Inflammatory macrophage treated with lipopolysaccharide for 1 hour (primary cell): ENCODE measurements at regions not wholly inside any gene's neighbourhood (a gene's known extent, or its start where the extent isn't known, plus 50 kb on each side); places are given as distances from the start of the nearest gene placed in this dataset.
"Not testable (repeated sequence)": the region's sequence is repeated elsewhere in the genome, so short reads cannot be mapped to it uniquely, and the experiment has no call there.

Experiments
- DNase-seq, 2 donors: peaks; one replicate each; pipeline ENCODE4 v3.0.0-alpha.2; 2020 to 2022

DNA sequence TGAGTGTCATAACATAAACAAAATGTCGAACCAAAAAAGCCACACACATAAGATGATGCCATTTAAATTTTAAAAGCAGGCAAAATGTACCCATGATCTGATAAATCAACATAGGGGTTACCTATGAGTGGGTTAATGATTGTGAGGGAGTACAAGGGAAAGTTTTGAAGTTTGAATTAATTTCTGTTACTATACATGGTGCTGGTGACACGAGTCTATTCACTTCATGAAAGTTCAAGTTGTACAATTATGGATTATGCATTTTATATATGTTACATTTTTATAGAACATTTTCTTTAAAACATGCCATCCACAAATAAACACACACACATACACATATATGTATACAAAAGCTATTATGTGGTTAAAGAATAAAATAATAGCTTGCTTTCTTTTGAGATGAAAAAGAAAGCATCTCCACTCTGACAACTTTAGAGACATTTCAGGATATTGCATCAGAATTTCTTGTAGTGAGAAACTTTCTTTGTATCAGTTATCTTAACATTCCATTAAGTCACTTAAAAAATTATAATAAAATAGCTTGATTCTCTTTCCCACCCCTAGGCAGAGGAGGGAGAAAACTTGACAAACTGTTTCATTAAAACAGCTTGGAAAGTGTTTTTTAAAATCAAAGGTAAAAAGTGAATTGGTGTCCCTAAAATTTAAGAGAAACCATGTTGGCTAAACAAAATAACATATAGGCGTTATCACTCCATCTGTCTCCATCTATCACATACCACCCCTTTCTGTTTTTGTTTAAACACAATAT lies 891.8 kb upstream of the NDST4 start:
- no peak for DNase-seq

DNA sequence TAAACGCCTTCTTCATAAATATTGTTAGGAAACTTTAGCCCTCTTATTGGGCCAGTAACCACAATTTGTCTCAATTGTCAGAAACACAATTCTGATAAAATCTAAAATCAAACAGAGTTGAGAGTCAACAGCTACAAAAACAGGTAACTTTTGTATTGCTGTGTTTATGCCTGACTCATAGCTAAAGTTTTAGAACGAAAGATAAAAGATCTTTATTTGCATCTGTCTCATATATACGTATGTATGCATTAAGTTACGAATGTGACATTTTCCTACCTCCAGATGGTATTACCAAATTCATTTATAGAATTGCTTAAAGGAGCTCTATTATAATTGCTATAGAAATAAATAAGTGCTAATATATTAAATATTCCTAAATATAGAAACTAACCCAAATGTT lies 887.9 kb upstream of the NDST4 start:
- no peak for DNase-seq

DNA sequence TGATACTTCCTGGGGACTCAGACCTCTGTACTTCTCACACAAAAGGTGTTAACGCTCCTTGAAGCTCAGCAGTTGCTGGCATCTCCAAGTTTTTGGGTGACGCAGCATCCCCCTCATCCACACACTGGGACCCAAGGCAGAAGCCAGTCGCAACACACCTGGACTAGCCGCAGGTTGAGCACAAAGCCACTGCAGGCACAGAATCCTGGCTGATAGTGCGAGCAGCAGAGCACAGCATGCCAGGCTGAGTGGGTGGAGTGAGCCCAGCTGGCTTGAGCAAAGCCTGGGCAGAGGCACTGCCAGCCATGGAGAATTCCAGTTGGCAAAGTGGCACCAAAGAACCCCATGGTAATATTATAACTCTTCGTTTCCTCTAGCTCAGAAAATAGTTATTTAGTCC lies 873.2 kb upstream of the NDST4 start:
- no peak for DNase-seq

DNA sequence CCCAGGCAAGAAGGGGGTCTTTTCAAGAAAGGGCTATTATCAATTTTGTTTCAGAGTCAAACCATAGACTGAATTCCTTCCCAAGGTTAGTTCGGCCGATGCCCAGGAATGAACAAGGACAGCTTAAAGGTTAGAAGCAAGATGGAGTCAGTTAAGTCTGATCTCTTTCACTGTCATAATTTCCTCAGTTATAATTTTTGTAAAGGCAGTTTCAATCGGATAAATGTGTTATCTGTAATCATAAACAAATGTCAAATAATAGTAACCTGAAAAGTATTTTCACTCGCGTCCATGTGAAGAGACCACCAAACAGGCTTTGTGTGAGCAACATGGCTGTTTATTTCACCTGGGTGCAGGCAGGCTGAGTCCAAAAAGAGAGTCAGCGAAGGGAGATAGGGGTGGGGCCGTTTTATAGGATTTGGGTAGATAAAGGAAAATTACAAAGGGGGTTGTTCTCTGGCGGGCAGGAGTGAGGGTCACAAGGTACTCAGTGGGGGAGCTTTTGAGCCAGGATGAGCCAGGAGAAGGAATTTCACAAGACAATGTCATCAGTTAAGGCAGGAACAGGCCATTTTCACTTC lies 862.1 kb upstream of the NDST4 start:
- not testable (repeated sequence) for DNase-seq

DNA sequence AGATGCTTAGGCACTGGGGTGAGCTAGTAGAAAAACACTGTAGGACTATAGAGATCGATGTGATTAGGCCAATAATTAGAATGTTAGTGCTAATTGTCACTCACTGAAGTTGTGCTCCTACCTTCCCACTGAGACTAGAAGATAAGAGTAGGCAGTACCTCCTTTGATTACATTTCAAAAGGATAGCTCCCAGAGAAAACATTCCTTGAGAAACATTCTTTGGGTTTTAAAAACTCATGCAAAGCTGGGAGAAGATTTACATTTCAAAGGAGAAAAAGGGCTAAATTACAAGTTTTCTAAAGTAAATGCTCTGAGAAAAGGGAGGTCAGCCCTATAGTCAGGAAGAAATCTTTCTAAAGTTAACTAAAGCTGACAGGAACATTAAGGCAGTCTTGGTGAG lies 860.3 kb upstream of the NDST4 start:
- DNase-seq = no peak

DNA sequence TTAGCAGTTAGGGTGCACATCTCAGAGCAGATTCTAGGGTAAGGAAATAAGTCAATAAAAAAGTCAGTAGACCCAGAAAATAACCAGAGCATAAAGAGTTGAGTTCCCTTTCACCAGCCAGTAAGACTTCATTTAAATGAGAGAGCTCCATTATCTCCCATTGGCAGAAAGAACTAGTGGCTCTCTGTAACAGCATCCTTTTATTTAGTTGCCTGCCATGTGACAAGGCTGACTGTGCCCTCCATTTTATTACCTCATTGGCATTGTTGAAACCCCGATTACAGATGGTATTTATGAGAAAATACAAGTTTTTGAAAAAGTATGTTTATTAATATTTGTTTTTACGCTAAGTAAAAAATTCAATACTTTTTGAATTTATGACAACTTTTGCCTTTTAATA lies 859.5 kb upstream of the NDST4 start:
- no peak for DNase-seq

DNA sequence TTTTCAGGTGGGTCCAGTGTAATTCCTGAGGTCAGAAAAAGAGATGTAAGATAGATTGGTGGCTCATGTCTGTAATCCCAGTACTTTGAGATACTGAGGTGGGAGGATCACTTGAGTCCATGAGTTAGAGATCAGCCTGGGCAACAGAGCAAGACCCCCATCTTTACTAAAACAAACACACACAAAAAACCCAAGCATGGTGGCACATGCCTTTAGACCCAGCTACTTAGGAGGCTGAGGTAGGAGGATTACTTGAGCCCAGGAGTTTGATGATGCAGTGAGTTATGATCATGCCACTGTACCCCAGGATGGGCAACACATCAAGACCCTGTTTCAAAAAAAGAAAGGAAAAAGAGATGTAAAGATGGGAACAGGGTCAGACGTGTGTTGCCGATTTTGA lies 857.4 kb upstream of the NDST4 start:
- no peak for DNase-seq

DNA sequence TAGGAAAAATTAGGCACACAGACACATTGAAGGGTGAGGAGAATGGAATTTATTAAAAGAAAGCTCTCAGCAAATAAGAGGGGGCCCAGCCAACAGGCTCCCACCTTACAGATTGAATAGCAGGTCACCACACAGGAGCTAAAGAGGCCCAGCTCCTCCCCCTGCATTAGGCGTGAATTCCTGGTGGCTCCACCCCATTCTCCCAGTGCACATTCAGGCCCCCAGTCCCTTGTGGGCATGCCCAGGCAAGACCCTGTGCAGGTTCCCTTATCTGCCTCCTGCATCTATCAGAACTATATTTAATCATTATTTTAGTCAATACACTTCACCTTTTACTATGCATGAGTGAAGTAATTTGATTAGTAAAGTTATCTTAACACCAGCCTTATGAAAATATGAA lies 856.3 kb upstream of the NDST4 start:
- DNase-seq = no peak

DNA sequence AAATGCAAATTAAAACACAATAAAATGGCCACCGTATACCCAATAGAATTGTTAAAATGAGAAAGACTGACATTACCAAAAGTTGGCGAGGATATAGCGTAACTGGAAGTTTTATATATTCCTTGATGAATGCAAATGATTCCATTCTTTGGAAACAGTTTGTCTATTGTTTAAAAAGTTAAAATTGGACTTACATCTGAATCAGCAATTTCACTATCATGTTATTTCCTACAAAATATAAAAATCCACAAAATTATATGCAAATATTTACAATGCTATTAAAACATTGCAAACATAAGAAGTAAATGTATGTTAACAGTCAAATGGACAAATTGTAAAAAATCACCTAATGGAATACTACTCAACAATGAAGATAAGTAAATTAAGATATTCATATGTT lies 852.2 kb upstream of the NDST4 start:
- DNase-seq = no peak

DNA sequence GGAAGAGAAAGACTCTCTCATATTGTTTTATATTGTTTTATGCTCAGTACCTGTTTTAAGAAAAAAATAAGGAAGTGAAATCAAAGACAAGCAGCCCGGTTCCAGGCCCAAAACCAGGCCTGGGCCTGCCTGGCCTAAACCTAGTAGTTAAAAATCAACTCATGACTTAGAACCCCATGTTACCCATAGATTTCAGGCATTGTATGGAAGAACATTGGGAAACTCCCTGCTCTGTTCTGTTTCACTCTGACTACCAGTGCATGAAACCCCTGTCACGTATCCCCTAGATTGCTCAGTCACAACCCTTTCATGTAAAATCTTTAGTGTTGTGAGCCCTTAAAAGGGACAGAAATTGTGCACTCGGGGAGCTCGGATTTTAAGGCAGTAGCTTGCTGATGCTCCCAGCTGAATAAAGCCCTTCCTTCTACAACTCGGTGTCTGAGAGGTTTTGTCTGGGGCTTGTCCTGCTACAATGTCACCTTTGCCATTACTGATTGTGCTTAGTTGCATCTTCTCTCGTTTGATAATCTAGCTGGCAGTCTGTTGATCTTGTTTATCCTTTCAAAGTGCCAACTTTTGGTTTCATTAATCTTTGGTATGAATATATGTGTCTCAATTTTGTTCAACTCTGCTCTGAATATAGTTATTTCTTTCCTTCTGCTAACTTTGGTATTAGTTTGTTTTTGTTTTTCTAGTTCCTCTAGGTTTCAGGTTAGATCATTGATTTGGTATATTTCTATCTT lies 842.8 kb upstream of the NDST4 start:
- DNase-seq = not testable (repeated sequence)

DNA sequence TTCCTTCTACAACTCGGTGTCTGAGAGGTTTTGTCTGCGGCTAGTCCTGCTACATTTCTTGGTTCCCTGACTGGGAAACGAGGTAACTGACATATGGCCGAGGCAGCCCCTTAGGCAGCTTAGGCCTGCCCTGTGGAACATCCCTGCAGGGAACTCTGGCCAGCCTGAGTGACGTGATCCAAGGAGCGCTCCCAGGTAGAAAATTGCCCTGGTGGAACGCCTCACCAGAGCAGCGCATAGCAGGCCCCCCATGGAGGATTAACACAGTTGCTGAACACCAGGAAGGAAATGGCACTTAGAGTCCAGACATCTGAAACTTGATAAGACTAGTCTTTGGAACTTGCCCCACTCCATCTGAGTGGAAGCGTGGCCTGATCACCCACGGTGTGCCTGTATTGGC lies 837.4 kb upstream of the NDST4 start:
- DNase-seq = no peak

DNA sequence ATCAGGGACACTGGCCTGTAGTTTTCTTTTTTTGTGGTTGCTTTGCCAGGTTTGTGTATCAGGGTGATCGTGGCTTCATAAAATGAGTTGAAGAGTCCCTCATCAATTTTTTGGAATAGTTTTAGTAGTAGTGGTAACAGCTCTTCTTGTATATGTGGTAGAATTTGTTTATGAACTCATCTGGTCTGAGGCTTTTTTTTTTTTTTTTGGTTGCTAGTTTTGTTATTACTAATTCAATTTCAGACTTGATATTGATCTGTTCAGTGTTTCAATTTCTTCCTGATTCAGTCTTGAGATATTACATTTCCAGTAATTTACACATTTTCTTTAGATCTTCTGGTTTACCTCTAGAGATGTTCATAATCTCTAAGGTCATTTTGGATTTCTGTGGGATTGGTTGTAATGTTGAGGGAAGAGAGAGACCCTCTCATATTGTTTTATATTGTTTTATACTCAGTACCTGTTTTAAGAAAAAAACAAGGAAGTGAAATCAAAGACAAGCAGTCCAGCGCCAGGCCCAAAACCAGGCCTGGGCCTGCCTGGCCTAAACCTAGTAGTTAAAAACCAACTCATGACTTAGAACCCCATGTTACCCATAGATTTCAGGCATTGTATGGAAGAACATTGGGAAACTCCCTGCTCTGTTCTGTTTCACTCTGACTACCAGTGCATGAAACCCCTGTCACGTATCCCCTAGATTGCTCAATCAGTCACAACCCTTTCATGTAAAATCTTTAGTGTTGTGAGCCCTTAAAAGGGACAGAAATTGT lies 836.7 kb upstream of the NDST4 start:
- not testable (repeated sequence) for DNase-seq

DNA sequence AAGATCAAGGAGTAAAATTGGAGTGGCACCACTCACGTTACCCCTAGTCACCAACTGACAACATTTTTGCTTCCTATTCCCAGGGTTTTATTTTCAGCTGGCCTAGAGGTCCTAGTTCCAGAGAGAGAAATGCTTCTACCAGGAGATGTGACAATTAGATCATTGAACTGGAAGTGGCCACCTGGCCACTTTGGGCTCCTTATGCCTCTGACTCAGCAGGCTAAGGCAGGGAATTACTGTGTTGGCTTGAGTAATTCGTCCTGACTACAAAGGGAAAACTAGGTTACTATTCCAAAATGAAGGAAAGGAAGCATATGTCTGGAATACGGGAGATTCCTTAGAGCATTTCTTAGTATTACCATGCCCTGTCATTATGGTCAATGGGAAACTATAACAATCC lies 831.6 kb upstream of the NDST4 start:
- DNase-seq = no peak

DNA sequence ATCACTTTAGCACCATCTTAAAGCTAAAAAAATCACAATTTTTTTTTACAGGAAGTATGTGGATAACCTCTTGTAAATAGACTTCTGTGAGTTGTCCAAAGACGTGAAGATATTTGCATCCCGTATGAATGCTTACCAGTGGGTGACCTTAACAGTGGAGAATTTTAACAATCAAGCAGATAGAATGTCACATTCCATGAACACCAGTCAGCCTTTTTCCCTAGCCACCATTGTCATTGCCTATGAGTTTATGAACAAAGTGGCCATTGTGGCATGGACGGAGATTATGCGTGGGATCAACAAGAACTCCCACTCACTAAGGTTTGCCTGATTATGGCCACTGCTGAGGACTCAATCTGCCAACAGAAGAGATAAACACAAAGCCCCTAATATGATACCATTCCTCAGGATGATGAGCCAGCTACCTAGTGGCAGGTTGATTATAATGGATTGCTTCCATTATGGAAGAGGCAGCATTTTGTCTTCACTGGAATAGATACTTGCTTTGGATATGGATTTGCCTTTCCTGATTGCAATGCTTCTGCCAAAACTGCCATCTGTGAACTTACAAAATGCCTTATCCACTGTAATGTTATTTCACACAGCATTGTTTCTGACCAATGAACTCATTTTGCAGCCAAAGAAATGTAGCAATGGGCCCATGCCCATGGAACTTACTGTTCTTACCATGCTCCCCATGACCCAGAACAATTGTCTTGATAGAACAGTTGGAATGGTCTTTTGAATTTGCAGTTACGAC lies 830.9 kb upstream of the NDST4 start:
- DNase-seq = no peak

DNA sequence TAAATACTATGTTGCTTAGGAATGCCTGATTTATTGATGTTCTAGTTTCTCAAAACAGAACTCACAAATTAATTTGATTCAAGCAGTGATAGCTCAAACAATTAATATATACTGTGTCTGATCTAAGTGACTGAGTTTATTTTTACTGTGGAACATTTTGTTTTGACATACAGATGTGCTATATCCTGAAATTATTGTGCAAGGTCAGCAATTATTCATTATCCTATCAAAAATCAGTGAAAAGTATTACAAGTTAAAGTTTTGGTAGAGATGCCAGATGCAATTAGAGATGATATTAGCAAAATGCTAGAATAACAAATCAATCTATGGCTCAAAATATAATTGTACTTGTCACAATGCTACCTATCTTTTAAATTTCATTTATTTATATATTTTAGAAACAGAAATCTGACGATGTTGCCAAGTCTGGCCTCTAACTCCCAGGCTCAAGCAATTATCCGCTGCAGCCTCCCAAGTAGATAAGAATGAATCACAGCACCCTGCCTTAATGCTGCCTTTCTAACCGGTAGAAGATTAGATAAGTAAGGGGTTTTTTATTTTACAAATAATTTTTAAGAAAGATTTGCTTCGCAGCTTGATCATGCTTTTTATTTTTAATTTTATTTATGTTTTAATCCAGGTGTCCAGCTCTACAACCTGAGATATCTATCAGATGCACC lies 825.5 kb upstream of the NDST4 start:
- DNase-seq = no peak

DNA sequence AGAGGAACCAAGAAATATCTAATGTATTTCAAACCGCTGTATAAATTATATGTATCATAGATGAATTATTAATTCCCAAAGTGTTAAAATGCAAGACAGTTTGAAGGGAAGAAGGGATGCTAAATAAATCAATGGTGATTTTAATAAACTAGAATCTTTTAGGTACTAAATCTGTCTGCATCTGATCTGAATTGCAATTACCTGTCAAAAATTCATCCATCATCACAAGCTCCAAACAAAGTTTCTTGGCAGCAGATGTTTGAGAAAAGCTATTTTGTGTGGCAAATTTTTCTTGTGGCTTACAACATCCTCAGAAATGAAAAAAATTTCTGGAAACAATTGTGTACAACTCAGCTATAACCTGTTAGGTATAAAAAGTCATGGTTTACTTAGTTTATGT lies 816.0 kb upstream of the NDST4 start:
- DNase-seq = no peak

DNA sequence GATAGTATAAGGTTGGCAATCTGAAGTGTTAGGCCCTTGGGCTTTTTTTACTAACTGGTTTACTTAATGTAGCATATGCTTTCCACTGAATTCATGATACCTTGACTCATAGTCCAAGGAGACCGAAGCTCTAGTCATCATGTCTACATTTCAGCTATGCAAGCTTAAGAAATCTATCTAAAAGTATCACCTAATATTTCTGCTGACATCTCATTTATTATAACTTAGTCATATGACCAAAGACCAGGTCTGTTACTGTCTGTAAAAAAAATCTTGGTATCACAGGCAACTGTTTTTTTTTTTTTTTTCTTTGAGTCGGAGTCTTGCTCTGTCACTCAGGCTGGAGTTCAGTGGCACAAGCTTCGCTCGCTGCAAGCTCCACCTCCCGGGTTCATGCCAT lies 814.0 kb upstream of the NDST4 start:
- no peak for DNase-seq

DNA sequence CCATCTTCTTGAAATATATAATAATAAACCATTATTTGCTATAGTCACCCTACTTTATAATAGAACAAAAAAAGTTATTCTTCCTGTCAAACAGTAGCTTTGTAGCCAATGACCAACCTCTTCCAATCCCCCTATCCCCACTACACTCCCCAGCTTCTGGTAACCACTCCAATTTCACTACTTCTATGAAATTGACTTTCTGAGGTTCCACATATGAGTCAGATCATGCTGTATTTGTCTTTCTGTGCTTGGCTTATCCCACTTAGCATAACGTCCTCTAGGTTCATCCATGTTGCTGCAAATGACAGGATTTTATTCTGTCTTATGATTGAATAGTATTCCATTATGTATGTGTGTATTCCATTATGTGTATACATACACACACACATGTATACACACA lies 809.7 kb upstream of the NDST4 start:
- DNase-seq = no peak

DNA sequence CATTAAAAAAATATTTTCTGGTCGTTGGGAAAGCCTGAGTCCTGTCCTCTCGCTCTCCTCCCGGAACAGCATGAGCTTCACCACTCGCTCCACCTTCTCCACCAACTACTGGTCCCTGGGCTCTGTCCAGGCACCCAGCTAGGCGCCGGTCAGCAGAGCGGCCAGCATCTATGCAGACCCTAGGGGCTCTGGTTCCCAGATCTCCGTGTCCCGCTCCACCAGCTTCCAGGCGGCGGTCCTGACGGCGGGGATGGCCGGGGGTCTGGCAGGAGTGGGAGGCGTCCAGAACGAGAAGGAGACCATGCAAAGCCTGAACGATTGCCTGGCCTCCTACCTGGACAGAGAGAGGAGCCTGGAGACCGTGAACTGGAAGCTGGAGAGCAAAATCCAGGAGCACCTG lies 807.2 kb upstream of the NDST4 start:
- DNase-seq = no peak

DNA sequence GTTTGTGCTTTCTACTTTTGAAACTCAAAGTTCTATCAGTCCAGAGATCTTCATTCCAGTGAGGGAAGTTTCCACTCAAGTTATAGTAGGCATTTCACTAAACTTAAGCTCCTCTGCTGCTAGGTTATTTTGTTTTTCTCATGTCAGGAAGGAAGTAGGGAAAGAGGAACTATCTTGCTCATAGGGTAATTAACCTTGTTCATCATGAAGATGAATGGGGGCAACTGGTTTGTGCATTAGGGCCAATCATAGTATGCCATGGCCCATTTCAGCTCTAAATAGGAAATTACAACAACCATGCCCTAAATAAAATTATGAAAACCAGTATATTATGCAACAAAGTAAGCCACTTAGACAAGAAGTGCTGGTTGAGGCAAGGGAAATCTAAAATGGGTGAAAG lies 804.7 kb upstream of the NDST4 start:
- no peak for DNase-seq

DNA sequence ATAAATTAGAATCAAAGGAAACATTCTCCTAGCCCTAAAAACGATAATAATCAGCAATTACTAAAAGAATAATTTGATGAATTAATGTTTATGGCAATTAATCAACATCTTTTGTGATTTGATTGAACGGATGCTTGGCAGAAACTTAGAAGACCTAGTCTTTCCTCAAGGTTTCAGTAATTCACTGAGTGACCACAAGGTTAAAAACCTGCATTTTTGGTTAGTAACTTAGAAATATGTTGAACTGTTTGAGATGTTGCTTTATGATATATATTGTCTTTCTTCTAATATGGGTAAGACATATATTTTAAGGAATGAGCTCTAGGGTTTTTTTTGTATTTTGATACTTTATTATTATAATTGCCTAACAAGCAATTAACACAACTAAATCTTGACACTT lies 793.0 kb upstream of the NDST4 start:
- DNase-seq = no peak

DNA sequence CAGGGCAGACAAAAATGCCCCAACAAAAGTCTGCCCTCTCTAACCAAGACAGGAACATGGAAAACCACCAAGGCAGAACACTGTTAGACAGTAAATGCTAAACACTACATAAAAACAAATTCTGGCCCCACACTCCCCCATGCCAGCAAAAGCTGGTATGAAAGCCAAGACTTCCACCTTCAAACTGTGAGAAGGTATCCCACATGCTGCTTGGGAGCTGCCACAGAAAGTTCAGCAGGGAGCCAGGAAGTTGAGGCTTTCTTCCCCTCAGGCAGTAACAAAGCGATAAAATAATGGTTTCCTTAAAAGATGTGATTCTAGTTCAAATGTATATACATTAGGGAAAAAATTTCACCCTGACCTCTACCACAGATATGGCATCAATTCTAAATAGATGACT lies 770.4 kb upstream of the NDST4 start:
- no peak for DNase-seq
